K562 (cell line): ENCODE measurements at regions not wholly inside any gene's neighbourhood (a gene's known extent, or its start where the extent isn't known, plus 50 kb on each side); places are given as distances from the start of the nearest gene placed in this dataset.
"Not testable (repeated sequence)": the region's sequence is repeated elsewhere in the genome, so short reads cannot be mapped to it uniquely, and the experiment has no call there.

Experiments used
- ATAC-seq: fragments of 200-7000 bp; cut with Tn5 transposase; 3 replicates; pipeline ENCODE4 v1.9.1; 2020; ENCODE audit warnings: moderate library complexity
- BruUV-seq: library from RNA; stranded (reverse); fragments of 400-500 nt; replicated peaks from 2 replicates; lab custom pipeline; 2021; lab: Mats Ljungman, UMichigan
- CTCF ChIA-PET: fragments of 300-600 bp; formaldehyde crosslinking; extraction: SDS; loops from one replicate; lab custom pipeline; 2021; ENCODE audit warnings: low intra/inter-chr PET ratio; lab: Yijun Ruan, JAX
- POLR2A ChIA-PET: fragments of 300-600, 350-650 bp; sonication (Branson Sonifier 250); formaldehyde crosslinking; extraction: SDS; loops from one replicate; lab custom pipeline; 2021; ENCODE audit warnings: antibody characterized with exemption, inconsistent platforms; lab: Yijun Ruan, JAX
- DNase-seq, 4 experiments: peaks; one replicate each; pipeline versions ENCODE4 v3.0.0 to v3.0.0-alpha.2; 2011 to 2018; ENCODE audit warnings: low spot score in 3 of 4, mixed read lengths in 3 of 4; ENCODE audit errors: extremely low read depth in 1 of 4
- FAIRE-seq: peaks from 2 replicates; lab custom pipeline; 2011; peaks lifted over from hg19 to GRCh38; lab: Jason Lieb, UNC
- H2AFZ ChIP-seq: 2 replicates; pipeline ENCODE4 v1.6.0; 2011; ENCODE audit warnings: low read depth, low read length, control low read depth, inconsistent platforms
- H3K27ac ChIP-seq: fragments of 200-600 bp; 3 replicates; pipeline ENCODE4 v1.8.0; 2011; ENCODE audit warnings: low read depth, mild to moderate bottlenecking, control low read depth, inconsistent platforms, low read length, moderate library complexity, mixed read lengths; ENCODE audit errors: extremely low read depth
- H3K27me3 ChIP-seq, 2 experiments: fragments of 300-600 bp in 1 of 2; 2 replicates in 1 of 2; 3 replicates in 1 of 2; pipeline versions ENCODE4 v1.6.0 to v1.8.0; 2011; ENCODE audit warnings: inconsistent platforms in 2 of 2, low read length in 2 of 2, mild to moderate bottlenecking in 1 of 2, mixed read lengths in 1 of 2, moderate library complexity in 1 of 2; ENCODE audit not compliant: control insufficient read depth in 2 of 2, insufficient read depth in 2 of 2
- H3K36me3 ChIP-seq: fragments of 300-600 bp; 3 replicates; pipeline ENCODE4 v1.8.0; 2011; ENCODE audit warnings: mild to moderate bottlenecking, low read length, inconsistent platforms; ENCODE audit not compliant: control insufficient read depth, insufficient read depth
- H3K4me1 ChIP-seq, 2 experiments: fragments of 200-600 bp in 1 of 2; replicated peaks in 1 of 2; 2 replicates in 1 of 2; 3 replicates in 1 of 2; pipeline versions ENCODE4 v1.5.1 to v1.8.0; 2011; ENCODE audit warnings: inconsistent platforms in 2 of 2, low read length in 2 of 2, mild to moderate bottlenecking in 1 of 2, mixed read lengths in 1 of 2, moderate library complexity in 1 of 2; ENCODE audit not compliant: control insufficient read depth in 2 of 2, insufficient read depth in 2 of 2
- H3K4me2 ChIP-seq: 2 replicates; pipeline ENCODE4 v1.6.1; 2011; ENCODE audit warnings: low read length, control low read depth, inconsistent platforms, mixed read lengths; ENCODE audit not compliant: insufficient read depth
- H3K4me3 ChIP-seq: fragments of 200-600 bp; sonication (generic), shearing (Covaris generic); 2 replicates; pipeline ENCODE4 v1.5.1; 2016; ENCODE audit warnings: control low read depth, inconsistent platforms
- H3K79me2 ChIP-seq: fragments of 200-600 bp; 3 replicates; pipeline ENCODE4 v1.8.0; 2011; ENCODE audit warnings: low read length, inconsistent platforms; ENCODE audit not compliant: control insufficient read depth, insufficient read depth
- H3K9ac ChIP-seq, 2 experiments: 2 replicates each; pipeline versions ENCODE4 v1.6.0 to v1.6.1; 2011; ENCODE audit warnings: low read depth in 2 of 2, low read length in 2 of 2, control low read depth in 1 of 2, inconsistent platforms in 1 of 2, mild to moderate bottlenecking in 1 of 2, mixed read lengths in 1 of 2; ENCODE audit not compliant: insufficient read depth in 1 of 2
- H3K9me1 ChIP-seq: one replicate; pipeline ENCODE4 v1.6.0; 2011; ENCODE audit warnings: inconsistent platforms, mild to moderate bottlenecking, low read length, moderate library complexity; ENCODE audit not compliant: control insufficient read depth, insufficient read depth
- H3K9me3 ChIP-seq: replicated peaks from 2 replicates; pipeline ENCODE4 v1.5.1; 2011; ENCODE audit warnings: low read depth, low read length, inconsistent platforms; ENCODE audit not compliant: control insufficient read depth, insufficient read depth
- H4K20me1 ChIP-seq: replicated peaks from 2 replicates; pipeline ENCODE4 v1.6.1; 2011; ENCODE audit warnings: low read length, inconsistent platforms, mixed read lengths; ENCODE audit not compliant: control insufficient read depth, insufficient read depth
- ARNT ChIP-seq, 2 experiments: fragments of 450-650 bp; IDR thresholded peaks; 2 replicates each; pipeline ENCODE4 v1.6.1; 2016; ENCODE audit warnings: mild to moderate bottlenecking in 1 of 2
- PPARD ChIP-seq: fragments of 250-450 bp; sonication (Bioruptor Pico); IDR thresholded peaks from 2 replicates; pipeline ENCODE4 v1.8.0; 2022; ENCODE audit warnings: inconsistent platforms, mild to moderate bottlenecking, moderate library complexity
- RBM25 ChIP-seq: fragments of 200-400 bp; formaldehyde crosslinking; IDR thresholded peaks from 2 replicates; pipeline ENCODE4 v1.6.1; 2018; ENCODE audit warnings: low read length, low read depth, moderate library complexity; ENCODE audit not compliant: severe bottlenecking
- RHOXF2B ChIP-seq: fragments of 250-450 bp; sonication (Bioruptor Pico); conservative IDR thresholded peaks from 2 replicates; pipeline ENCODE4 v1.5.1; 2021
- ZBTB8A ChIP-seq: fragments of 450-650 bp; IDR thresholded peaks from 2 replicates; pipeline ENCODE4 v1.6.1; 2018; ENCODE audit warnings: mild to moderate bottlenecking, moderate library complexity; ENCODE audit not compliant: partially characterized antibody
- ZFPM2 ChIP-seq: fragments of 250-450 bp; sonication (Bioruptor Pico); IDR thresholded peaks from 2 replicates; pipeline ENCODE4 v1.5.1; 2022; ENCODE audit warnings: mild to moderate bottlenecking
- ZNF146 ChIP-seq: IDR thresholded peaks from one replicate; pipeline ENCODE4 v1.6.1; 2018; ENCODE audit warnings: missing compliant biosample characterization; ENCODE audit not compliant: unreplicated experiment
- WGBS: fragments of 100-300 bp; shearing (Covaris generic); methylation state at CpG from one replicate; pipeline ENCODE4 v1.1.6; 2016; ENCODE audit warnings: low coverage, mixed read lengths; ENCODE audit not compliant: insufficient coverage; ENCODE audit errors: missing lambda C conversion rate; 5-methylcytosine and 5-hydroxymethylcytosine counted together
- in situ Hi-C: fragments of 300-500 bp; cut with MboI; formaldehyde crosslinking; loops from 4 replicates; pipeline ENCODE4 v1.15.0; 2018; ENCODE audit warnings: inconsistent platforms, mixed read lengths
- intact Hi-C: fragments of 100-400 bp; cut with micrococcal nuclease; formaldehyde crosslinking; loops from 2 replicates; pipeline ENCODE4 v1.14.2; 2022
- TF ChIP-seq, protein P1 (sequence below): fragments of 200-800 bp; sonication (Bioruptor generic); IDR thresholded peaks from 2 replicates; pipeline ENCODE4 v1.6.1; 2017; ENCODE audit warnings: missing genetic modification characterization, missing compliant biosample characterization

- CTCF ChIA-PET = no interaction called here
- no peaks in the 10 kb centered on the region for H4K20me1 ChIP-seq
- no peaks in the 10 kb centered on the region for H3K9me3 ChIP-seq
- H3K4me2 ChIP-seq = no peak overlapping the region
- no peak overlapping the region for H3K4me3 ChIP-seq
- BruUV-seq = no TSS peak
- no peak overlapping the region for H2AFZ ChIP-seq
- no peaks in the 10 kb centered on the region for H3K36me3 ChIP-seq
- in situ Hi-C loops = no loop called here
- TF ChIP-seq, protein P1, sequence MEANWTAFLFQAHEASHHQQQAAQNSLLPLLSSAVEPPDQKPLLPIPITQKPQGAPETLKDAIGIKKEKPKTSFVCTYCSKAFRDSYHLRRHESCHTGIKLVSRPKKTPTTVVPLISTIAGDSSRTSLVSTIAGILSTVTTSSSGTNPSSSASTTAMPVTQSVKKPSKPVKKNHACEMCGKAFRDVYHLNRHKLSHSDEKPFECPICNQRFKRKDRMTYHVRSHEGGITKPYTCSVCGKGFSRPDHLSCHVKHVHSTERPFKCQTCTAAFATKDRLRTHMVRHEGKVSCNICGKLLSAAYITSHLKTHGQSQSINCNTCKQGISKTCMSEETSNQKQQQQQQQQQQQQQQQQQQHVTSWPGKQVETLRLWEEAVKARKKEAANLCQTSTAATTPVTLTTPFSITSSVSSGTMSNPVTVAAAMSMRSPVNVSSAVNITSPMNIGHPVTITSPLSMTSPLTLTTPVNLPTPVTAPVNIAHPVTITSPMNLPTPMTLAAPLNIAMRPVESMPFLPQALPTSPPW (CRISPR knock-in tag) = no peak
- no peak for TF ChIP-seq ARNT (IDR thresholded peaks at IDR 0.05)
- no peak for TF ChIP-seq ZBTB8A
- no peak for TF ChIP-seq PPARD
- TF ChIP-seq RHOXF2B (CRISPR knock-in tag) = no peak
- TF ChIP-seq ZFPM2 = no peak
- H3K9me1 ChIP-seq = no peaks in the 10 kb centered on the region
- FAIRE-seq (no peak), ATAC-seq (no peak), DNase-seq (no peak)
- intact Hi-C loops = no loop called here
- no peaks in the 10 kb centered on the region for H3K79me2 ChIP-seq
- H3K4me1 ChIP-seq = no peaks in the 10 kb centered on the region
- H3K9ac ChIP-seq = no peak overlapping the region
- no peak overlapping the region for H3K27ac ChIP-seq
- POLR2A ChIA-PET = no interaction called here
- H3K27me3 ChIP-seq = no peaks in the 10 kb centered on the region
Measured at GRCh38 chr4:132694775-132695174, 454.3 kb upstream of the PCDH10 start.

- 3% methylated on average over 4 of the region's 4 CpGs for WGBS
- not testable (repeated sequence) for H3K9me1 ChIP-seq, FAIRE-seq, BruUV-seq, H4K20me1 ChIP-seq
- TF ChIP-seq ZNF146 (CRISPR knock-in tag) (peak; percentile 87), RBM25 (peak; percentile 59)
- TF ChIP-seq, all 486 proteins: peak for 2; not testable (repeated sequence) for 484
- H3K9ac ChIP-seq, CTCF ChIA-PET, H3K4me3 ChIP-seq, ATAC-seq, in situ Hi-C loops, DNase-seq, H3K9me3 ChIP-seq, H3K36me3 ChIP-seq, POLR2A ChIA-PET, intact Hi-C loops, H2AFZ ChIP-seq, H3K27ac ChIP-seq, H3K4me1 ChIP-seq, H3K79me2 ChIP-seq, H3K4me2 ChIP-seq, H3K27me3 ChIP-seq: not testable (repeated sequence)
Measured at GRCh38 chr4:132697505-132697904, 451.6 kb upstream of the PCDH10 start.
